IMR-90 (cell line): ENCODE measurements at regions not wholly inside any gene's neighbourhood (a gene's known extent, or its start where the extent isn't known, plus 50 kb on each side); places are given as distances from the start of the nearest gene placed in this dataset.

Source experiments
- ATAC-seq: fragments of 200-7000 bp; cut with Tn5 transposase; 2 replicates; pipeline ENCODE4 v1.9.1; 2020; ENCODE audit warnings: low read depth, mild to moderate bottlenecking, moderate library complexity
- BruUV-seq: library from RNA; stranded (reverse); fragments of 400-500 nt; replicated peaks from 2 replicates; lab custom pipeline; 2021; lab: Mats Ljungman, UMichigan
- CTCF ChIA-PET: fragments of 300-600 bp; formaldehyde crosslinking; extraction: SDS; loops from one replicate; lab custom pipeline; 2021; ENCODE audit warnings: antibody characterized with exemption; lab: Yijun Ruan, JAX
- POLR2A ChIA-PET: fragments of 300-600 bp; sonication (Branson Sonifier 250); formaldehyde crosslinking; loops from one replicate; lab custom pipeline; 2022; ENCODE audit warnings: antibody characterized with exemption; ENCODE audit not compliant: unreplicated experiment; lab: Charles Lee
- DNase-seq: peaks from one replicate; pipeline ENCODE4 v3.0.0; 2013
- H2AFZ ChIP-seq: replicated peaks from 2 replicates; pipeline ENCODE3; 2013; ENCODE audit warnings: low read length, mild to moderate bottlenecking; ENCODE audit not compliant: poor library complexity
- H2AK5ac ChIP-seq: 2 replicates; pipeline ENCODE4 v1.6.1; 2013; ENCODE audit warnings: low read depth, low read length, inconsistent platforms
- H2AK9ac ChIP-seq: replicated peaks from 2 replicates; pipeline ENCODE3; 2013; ENCODE audit warnings: mild to moderate bottlenecking, low read depth, low read length, moderate library complexity; ENCODE audit not compliant: poor library complexity
- H2BK120ac ChIP-seq: 2 replicates; pipeline ENCODE4 v1.6.1; 2013; ENCODE audit warnings: low read depth, low read length, inconsistent platforms
- H2BK15ac ChIP-seq: 3 replicates; pipeline ENCODE4 v1.6.1; 2013; ENCODE audit warnings: low read depth, low read length, inconsistent platforms
- H2BK20ac ChIP-seq: 2 replicates; pipeline ENCODE4 v1.6.1; 2013; ENCODE audit warnings: low read depth, mild to moderate bottlenecking, inconsistent platforms, low read length, moderate library complexity
- H2BK5ac ChIP-seq: 2 replicates; pipeline ENCODE4 v1.6.1; 2013; ENCODE audit warnings: mild to moderate bottlenecking, low read depth, low read length, inconsistent platforms; ENCODE audit not compliant: poor library complexity, severe bottlenecking
- H3K14ac ChIP-seq: replicated peaks from 2 replicates; pipeline ENCODE4 v1.6.1; 2013; ENCODE audit warnings: low read depth, low read length, inconsistent platforms
- H3K18ac ChIP-seq: 2 replicates; pipeline ENCODE4 v1.6.1; 2013; ENCODE audit warnings: low read depth, low read length, control low read depth
- H3K23ac ChIP-seq: 2 replicates; pipeline ENCODE4 v1.6.1; 2013; ENCODE audit warnings: low read depth, low read length, inconsistent platforms
- H3K27ac ChIP-seq: 2 replicates; pipeline ENCODE4 v1.5.1; 2013; ENCODE audit warnings: mild to moderate bottlenecking, control low read depth, low read length; ENCODE audit not compliant: insufficient read depth
- H3K27me3 ChIP-seq: 2 replicates; pipeline ENCODE4 v1.6.1; 2013; ENCODE audit warnings: low read length; ENCODE audit not compliant: control insufficient read depth, insufficient read depth
- H3K36me3 ChIP-seq: 2 replicates; pipeline ENCODE4 v1.6.1; 2013; ENCODE audit warnings: low read length, mixed read lengths; ENCODE audit not compliant: control insufficient read depth, insufficient read depth
- H3K4ac ChIP-seq: 2 replicates; pipeline ENCODE4 v1.6.1; 2013; ENCODE audit warnings: low read depth, low read length, inconsistent platforms
- H3K4me1 ChIP-seq: 2 replicates; pipeline ENCODE4 v1.6.1; 2013; ENCODE audit warnings: low read length, mixed read lengths; ENCODE audit not compliant: control insufficient read depth, insufficient read depth
- H3K4me2 ChIP-seq: 2 replicates; pipeline ENCODE4 v1.6.1; 2013; ENCODE audit warnings: low read depth, mild to moderate bottlenecking, control low read depth, low read length, moderate library complexity
- H3K4me3 ChIP-seq: 2 replicates; pipeline ENCODE4 v1.5.1; 2013; ENCODE audit warnings: low read depth, mild to moderate bottlenecking, control low read depth, low read length, moderate library complexity; ENCODE audit not compliant: insufficient read depth
- H3K56ac ChIP-seq: 2 replicates; pipeline ENCODE4 v1.6.1; 2013; ENCODE audit warnings: low read length, inconsistent platforms; ENCODE audit not compliant: insufficient read depth; ENCODE audit errors: extremely low read depth
- H3K79me1 ChIP-seq, 2 experiments: 2 replicates each; pipeline ENCODE4 v1.6.1; 2013; ENCODE audit warnings: low read length in 2 of 2, inconsistent platforms in 1 of 2, low read depth in 1 of 2
- H3K9ac ChIP-seq: 2 replicates; pipeline ENCODE4 v1.6.1; 2013; ENCODE audit warnings: low read depth, low read length, control low read depth
- H3K9me1 ChIP-seq: 2 replicates; pipeline ENCODE4 v1.6.1; 2013; ENCODE audit warnings: low read length, inconsistent platforms; ENCODE audit not compliant: insufficient read depth
- H3K9me3 ChIP-seq: 2 replicates; pipeline ENCODE4 v1.6.1; 2013; ENCODE audit warnings: low read length; ENCODE audit not compliant: control insufficient read depth, insufficient read depth
- H4K20me1 ChIP-seq: 2 replicates; pipeline ENCODE4 v1.6.1; 2013; ENCODE audit warnings: low read length, inconsistent platforms; ENCODE audit not compliant: insufficient read depth
- H4K5ac ChIP-seq: 2 replicates; pipeline ENCODE4 v1.6.1; 2013; ENCODE audit warnings: mild to moderate bottlenecking, low read depth, low read length, control low read depth
- H4K8ac ChIP-seq, 2 experiments: 2 replicates each; pipeline ENCODE4 v1.6.1; 2013; ENCODE audit warnings: low read depth in 2 of 2, low read length in 2 of 2, control low read depth in 1 of 2, inconsistent platforms in 1 of 2
- H4K91ac ChIP-seq: 2 replicates; pipeline ENCODE4 v1.6.1; 2013; ENCODE audit warnings: low read depth, low read length, inconsistent platforms; ENCODE audit not compliant: insufficient read depth
- BHLHE40 ChIP-seq: fragments of 150-350 bp; IDR thresholded peaks from 2 replicates; pipeline ENCODE4 v1.6.1; 2016; ENCODE audit warnings: mild to moderate bottlenecking, low read depth, low read length
- CEBPB ChIP-seq: IDR thresholded peaks from 2 replicates; pipeline ENCODE4 v1.6.1; 2012; ENCODE audit warnings: low read depth, low read length, improper control_type of control experiment
- CHD1 ChIP-seq: IDR thresholded peaks from 2 replicates; pipeline ENCODE4 v1.6.1; 2012; ENCODE audit warnings: low read depth, low read length, improper control_type of control experiment
- CTCF ChIP-seq: conservative IDR thresholded peaks from 2 replicates; pipeline ENCODE4 v1.5.1; 2012; ENCODE audit warnings: mild to moderate bottlenecking, low read depth, low read length, improper control_type of control experiment
- ELK1 ChIP-seq: fragments of 150-350 bp; IDR thresholded peaks from 2 replicates; pipeline ENCODE4 v1.6.1; 2016; ENCODE audit warnings: low read depth, mild to moderate bottlenecking, low read length, moderate library complexity, borderline replicate concordance
- FOS ChIP-seq: fragments of 150-350 bp; IDR thresholded peaks from 2 replicates; pipeline ENCODE4 v1.6.1; 2016; ENCODE audit warnings: low read depth, low read length
- MAFK ChIP-seq: IDR thresholded peaks from 2 replicates; pipeline ENCODE4 v1.6.1; 2012; ENCODE audit warnings: low read depth, low read length, improper control_type of control experiment
- MAZ ChIP-seq: IDR thresholded peaks from 2 replicates; pipeline ENCODE4 v1.6.1; 2012; ENCODE audit warnings: low read depth, mild to moderate bottlenecking, low read length, improper control_type of control experiment, moderate library complexity, borderline replicate concordance
- MXI1 ChIP-seq: IDR thresholded peaks from 2 replicates; pipeline ENCODE4 v1.6.1; 2012; ENCODE audit warnings: low read depth, mild to moderate bottlenecking, low read length, moderate library complexity, borderline replicate concordance
- NFE2L2 ChIP-seq: fragments of 150-350 bp; IDR thresholded peaks from 2 replicates; pipeline ENCODE4 v1.6.1; 2016; ENCODE audit warnings: low read depth, mild to moderate bottlenecking, low read length
- POLR2A ChIP-seq: IDR thresholded peaks from 2 replicates; pipeline ENCODE4 v1.6.1; 2012; ENCODE audit warnings: mild to moderate bottlenecking, low read depth, low read length
- RAD21 ChIP-seq: IDR thresholded peaks from 2 replicates; pipeline ENCODE4 v1.6.1; 2012; ENCODE audit warnings: low read length, improper control_type of control experiment
- RCOR1 ChIP-seq: IDR thresholded peaks from 2 replicates; pipeline ENCODE4 v1.6.1; 2012; ENCODE audit warnings: mild to moderate bottlenecking, low read length, improper control_type of control experiment; ENCODE audit not compliant: insufficient replicate concordance
- RFX5 ChIP-seq: IDR thresholded peaks from 2 replicates; pipeline ENCODE4 v1.8.0; 2012; ENCODE audit warnings: low read depth, mild to moderate bottlenecking, low read length, moderate library complexity
- SMC3 ChIP-seq: fragments of 150-350 bp; IDR thresholded peaks from 2 replicates; pipeline ENCODE4 v1.6.1; 2016; ENCODE audit warnings: low read depth, mild to moderate bottlenecking, antibody characterized with exemption, low read length, moderate library complexity
- USF2 ChIP-seq: fragments of 150-350 bp; IDR thresholded peaks from 2 replicates; pipeline ENCODE4 v1.6.1; 2017; ENCODE audit warnings: mild to moderate bottlenecking, antibody characterized with exemption, low read length, low read depth
- WGBS, 2 experiments: methylation state at CpG; one replicate each; pipeline versions ENCODE4 v1.1.5 to v1.1.7; 2013; ENCODE audit warnings: missing lambda C conversion rate in 2 of 2; ENCODE audit not compliant: insufficient read length in 1 of 2; ENCODE audit errors: extremely low coverage in 2 of 2; 5-methylcytosine and 5-hydroxymethylcytosine counted together
- dilution Hi-C: fragments of 300-500 bp; cut with HindIII; formaldehyde crosslinking; loops from one replicate; pipeline ENCODE4 v1.14.3; 2018; ENCODE audit warnings: low sequenced_read_pairs; ENCODE audit not compliant: unreplicated experiment
- in situ Hi-C: fragments of 300-500 bp; cut with MboI; formaldehyde crosslinking; loops from 3 replicates; pipeline ENCODE4 v1.14.3; 2019; ENCODE audit warnings: low sequenced_read_pairs, inconsistent platforms, mixed read lengths
- intact Hi-C: fragments of 100-400 bp; cut with micrococcal nuclease; formaldehyde crosslinking; loops from 2 replicates; pipeline ENCODE4 v1.10.0; 2022

DNA sequence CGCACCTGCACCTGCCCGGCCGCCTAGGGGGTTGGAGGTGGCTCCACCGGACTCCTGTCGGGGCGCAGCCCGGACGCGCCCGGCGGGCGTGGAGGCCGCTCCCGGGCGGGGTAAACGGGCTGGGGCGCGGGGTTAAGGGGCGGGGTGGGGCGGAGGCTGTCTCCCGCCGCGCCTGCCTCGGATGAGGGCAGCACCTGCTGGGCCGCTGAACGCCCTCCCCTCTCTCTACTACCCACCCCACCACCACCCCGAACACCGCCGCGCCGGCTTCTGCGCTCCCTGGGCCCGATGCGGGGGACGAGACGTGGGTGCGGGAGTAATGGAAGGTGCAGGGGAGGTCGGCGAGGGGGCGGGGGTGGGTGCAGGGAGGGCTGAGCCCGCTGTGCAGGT is 224.8 kb upstream of the ID2 start:
- no peak overlapping the region for H2BK120ac ChIP-seq
- H3K23ac ChIP-seq: no peak overlapping the region
- no peak overlapping the region for H2AK9ac ChIP-seq
- no peaks in the 10 kb centered on the region for H3K9me1 ChIP-seq
- BruUV-seq: no TSS peak
- no peak overlapping the region for H3K4ac ChIP-seq
- no peak overlapping the region for H3K18ac ChIP-seq
- no peak overlapping the region for H2BK20ac ChIP-seq
- H3K79me1 ChIP-seq: no peaks in the 10 kb centered on the region
- ChIA-PET CTCF (no interaction called here), POLR2A (no interaction called here)
- no peak overlapping the region for H4K5ac ChIP-seq
- TF ChIP-seq MAZ (no peak), MAFK (no peak), BHLHE40 (no peak), FOS (no peak), CHD1 (no peak), POLR2A (no peak), SMC3 (no peak), RCOR1 (no peak), RAD21 (no peak), USF2 (no peak), CEBPB (no peak), NFE2L2 (no peak), ELK1 (no peak), MXI1 (no peak), CTCF (no peak), RFX5 (no peak)
- no CpG with 5 or more reads among the region's 41 CpGs for WGBS, 2 experiments
- no peak overlapping the region for H3K9ac ChIP-seq
- H3K56ac ChIP-seq: no peak overlapping the region
- no peak overlapping the region for H3K4me2 ChIP-seq
- no peak overlapping the region for H3K27ac ChIP-seq
- DNase-seq (no peak), ATAC-seq (no peak)
- H3K27me3 ChIP-seq: peaks cover 13% of the 10 kb centered on the region
- H2BK15ac ChIP-seq: no peak overlapping the region
- dilution Hi-C loops: no loop called here
- no peak overlapping the region for H2BK5ac ChIP-seq
- H2AFZ ChIP-seq: no peak overlapping the region
- intact Hi-C loops: no loop called here
- H3K14ac ChIP-seq: no peak overlapping the region
- no peaks in the 10 kb centered on the region for H3K4me1 ChIP-seq
- H2AK5ac ChIP-seq: no peak overlapping the region
- H4K91ac ChIP-seq: no peak overlapping the region
- no peaks in the 10 kb centered on the region for H3K36me3 ChIP-seq
- no peaks in the 10 kb centered on the region for H4K20me1 ChIP-seq
- no peak overlapping the region for H4K8ac ChIP-seq
- in situ Hi-C loops: no loop called here
- no peaks in the 10 kb centered on the region for H3K9me3 ChIP-seq
- no peak overlapping the region for H3K4me3 ChIP-seq
